Ovary (tissue), 3 donors: ENCODE measurements at regions not wholly inside any gene's neighbourhood (a gene's known extent, or its start where the extent isn't known, plus 50 kb on each side); places are given as distances from the start of the nearest gene placed in this dataset.

Source experiments
- CTCF ChIP-seq, 3 donors: fragments of 450-650 bp in 2 of 3; fragments of 200-600 bp in 1 of 3; IDR thresholded peaks; one replicate each; pipeline versions ENCODE4 v1.5.1 to v1.8.0; 2016 to 2022; ENCODE audit warnings: antibody characterized with exemption in 3 of 3, mild to moderate bottlenecking in 1 of 3
- EP300 ChIP-seq: sonication (generic); formaldehyde crosslinking; IDR thresholded peaks from one replicate; pipeline ENCODE4 v1.6.1; 2017; ENCODE audit warnings: antibody characterized with exemption
- donor health status: DM: no; HTN: no; CAD: no.

GRCh38 chr5:38168029-38168428 is 90.3 kb upstream of the EGFLAM start:
- TF ChIP-seq CTCF (IDR thresholded peaks at IDR 0.05) (no peak), EP300 (no peak)
